Central memory CD8-positive, alpha-beta T cell (primary cell): ENCODE measurements at regions not wholly inside any gene's neighbourhood (a gene's known extent, or its start where the extent isn't known, plus 50 kb on each side); places are given as distances from the start of the nearest gene placed in this dataset.
"Not testable (repeated sequence)": the region's sequence is repeated elsewhere in the genome, so short reads cannot be mapped to it uniquely, and the experiment has no call there.

Source experiments
- ATAC-seq: fragments of 150-1000 bp; cut with Tn5 transposase; replicated peaks from 2 replicates; pipeline ENCODE4 v1.10.0; 2022; ENCODE audit warnings: mild to moderate bottlenecking, moderate FRiP score, moderate number of reproducible peaks; ENCODE audit not compliant: poor library complexity, severe bottlenecking; ENCODE audit errors: extremely low read depth
- DNase-seq, 2 donors: peaks; one replicate each; pipeline ENCODE4 v3.0.0; 2021; ENCODE audit warnings: low spot score in 2 of 2
- H3K27ac Mint-ChIP-seq: one replicate; pipeline ENCODE4 v1.8.0; 2022; ENCODE audit warnings: low read depth, mild to moderate bottlenecking, moderate library complexity, mixed read lengths
- H3K27me3 Mint-ChIP-seq: one replicate; pipeline ENCODE4 v1.8.0; 2022; ENCODE audit warnings: mixed read lengths
- H3K36me3 Mint-ChIP-seq: one replicate; pipeline ENCODE4 v1.8.0; 2022; ENCODE audit warnings: mild to moderate bottlenecking, moderate library complexity, mixed read lengths; ENCODE audit not compliant: insufficient read depth
- H3K4me1 Mint-ChIP-seq: one replicate; pipeline ENCODE4 v1.8.0; 2022; ENCODE audit warnings: mixed read lengths
- H3K4me3 Mint-ChIP-seq: one replicate; pipeline ENCODE4 v1.8.0; 2022; ENCODE audit warnings: mild to moderate bottlenecking, moderate library complexity, mixed read lengths
- H3K9me3 Mint-ChIP-seq: one replicate; pipeline ENCODE4 v1.8.0; 2022; ENCODE audit warnings: mixed read lengths

DNA sequence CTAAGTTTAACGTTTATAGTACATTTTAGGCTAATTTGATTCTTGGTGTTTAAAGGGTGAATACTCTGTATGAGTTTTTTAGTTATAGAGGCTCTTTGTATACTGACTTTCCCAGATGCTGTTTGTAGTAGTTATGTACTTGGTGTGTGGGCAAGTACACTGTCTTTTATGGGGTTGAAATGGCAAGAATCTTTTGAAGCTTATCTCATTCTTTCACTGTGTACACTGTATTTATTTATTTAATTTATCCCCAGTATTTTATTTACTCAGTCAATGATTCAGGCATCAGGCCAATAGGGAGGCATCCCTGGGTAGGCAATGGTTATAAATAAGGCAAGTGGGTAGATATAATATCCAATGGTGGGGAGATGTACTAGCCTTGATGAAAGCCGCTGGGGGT lies 277.0 kb upstream of the PTCHD4 start:
- no peak for ATAC-seq
- H3K27me3 Mint-ChIP-seq = no peaks in the 10 kb centered on the region
- H3K4me1 Mint-ChIP-seq = no peaks in the 10 kb centered on the region
- no peak for DNase-seq
- no peak overlapping the region for H3K4me3 Mint-ChIP-seq
- peaks cover 9% of the 10 kb centered on the region for H3K9me3 Mint-ChIP-seq
- H3K27ac Mint-ChIP-seq = no peak overlapping the region
- H3K36me3 Mint-ChIP-seq = no peaks in the 10 kb centered on the region

DNA sequence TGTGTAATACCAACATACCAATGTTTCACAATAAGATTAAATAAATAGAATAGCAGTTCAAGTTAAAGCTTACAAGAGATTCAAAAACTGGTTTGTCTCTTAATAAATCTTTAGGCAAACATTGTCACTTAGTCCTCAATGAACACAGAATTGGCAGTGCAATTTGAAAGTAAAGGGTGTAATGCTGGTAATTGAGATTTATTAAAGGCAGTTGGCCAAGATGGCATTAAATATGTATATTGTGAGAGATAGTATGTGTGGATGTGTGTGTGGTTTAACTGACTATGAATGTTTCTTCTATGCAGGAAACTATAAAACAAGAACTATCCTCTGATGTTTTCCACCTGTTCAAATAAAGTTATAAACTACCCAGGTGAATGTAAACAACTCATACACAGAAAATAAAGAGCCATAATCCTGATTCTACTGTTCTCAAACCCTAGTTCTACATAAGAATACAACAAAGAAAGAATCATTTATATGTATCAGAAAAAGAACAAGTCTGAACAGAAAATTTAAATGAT lies 267.9 kb upstream of the PTCHD4 start:
- Mint-ChIP-seq H3K36me3 (peaks cover 2% of the 10 kb centered on the region), H3K4me1 (no peaks in the 10 kb centered on the region), H3K9me3 (peaks cover 11% of the 10 kb centered on the region), H3K27me3 (no peaks in the 10 kb centered on the region), H3K27ac (no peak overlapping the region), H3K4me3 (no peak overlapping the region)
- no peak for ATAC-seq
- DNase-seq = no peak

DNA sequence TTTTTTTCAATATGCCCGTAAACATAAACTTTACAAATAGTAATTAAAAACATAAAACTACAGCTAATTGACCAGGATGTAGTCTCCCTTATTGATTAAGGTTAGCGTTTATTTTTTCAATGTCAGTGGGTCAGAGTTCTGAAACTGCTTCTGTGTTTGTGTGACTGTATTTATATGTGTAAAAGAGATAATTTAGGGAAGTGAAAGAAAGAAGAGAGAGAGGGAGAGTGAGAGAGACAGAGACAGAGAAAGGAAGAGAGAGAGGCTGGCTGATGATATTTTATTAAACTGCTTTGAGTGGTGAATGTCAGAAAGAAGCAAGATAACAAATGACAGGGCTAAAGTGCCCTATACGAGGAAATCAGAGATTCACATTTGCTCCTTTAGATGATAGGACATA lies 266.1 kb upstream of the PTCHD4 start:
- no peak for ATAC-seq
- Mint-ChIP-seq H3K27me3 (no peaks in the 10 kb centered on the region), H3K4me1 (no peaks in the 10 kb centered on the region), H3K36me3 (peaks cover 2% of the 10 kb centered on the region), H3K27ac (no peak overlapping the region), H3K9me3 (peaks cover 11% of the 10 kb centered on the region), H3K4me3 (no peak overlapping the region)
- DNase-seq = no peak

DNA sequence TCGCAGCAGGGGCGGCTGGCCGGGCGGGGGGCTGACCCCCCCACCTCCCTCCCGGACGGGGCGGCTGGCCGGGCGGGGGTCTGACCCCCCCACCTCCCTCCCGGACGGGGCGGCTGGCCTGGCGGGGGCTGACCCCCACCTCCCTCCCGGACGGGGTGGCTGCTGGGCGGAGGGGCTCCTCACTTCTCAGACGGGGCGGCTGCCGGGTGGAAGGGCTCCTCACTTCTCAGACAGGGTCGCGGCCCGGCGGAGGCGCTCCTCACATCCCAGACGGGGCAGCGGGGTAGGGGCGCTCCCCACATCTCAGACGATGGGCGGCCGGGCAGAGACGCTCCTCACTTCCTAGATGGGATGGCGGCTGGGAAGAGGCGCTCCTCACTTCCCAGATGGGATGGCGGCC lies 260.2 kb upstream of the PTCHD4 start:
- H3K27me3 Mint-ChIP-seq, H3K36me3 Mint-ChIP-seq, H3K4me3 Mint-ChIP-seq, DNase-seq, H3K4me1 Mint-ChIP-seq, ATAC-seq, H3K27ac Mint-ChIP-seq, H3K9me3 Mint-ChIP-seq: not testable (repeated sequence)

DNA sequence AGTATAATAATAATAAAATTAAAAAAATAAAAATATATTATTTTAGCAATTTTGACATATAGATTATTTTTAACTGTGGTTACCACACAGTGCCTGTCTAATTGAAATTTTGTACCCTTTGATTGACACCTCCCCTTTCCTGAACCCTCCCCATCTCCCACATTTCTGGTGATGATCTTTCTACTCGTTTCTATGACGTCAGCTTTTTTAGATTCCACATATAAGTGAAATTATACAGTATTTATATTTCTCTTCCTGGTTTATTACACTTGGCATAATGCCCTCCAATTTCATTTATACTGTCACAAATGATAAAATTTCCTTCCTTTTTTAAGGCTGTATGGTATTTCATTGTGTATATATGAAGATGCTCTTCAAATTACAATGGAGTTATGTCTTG lies 258.1 kb upstream of the PTCHD4 start:
- Mint-ChIP-seq H3K36me3 (no peaks in the 10 kb centered on the region), H3K4me1 (no peaks in the 10 kb centered on the region), H3K27me3 (no peaks in the 10 kb centered on the region), H3K9me3 (peaks cover 6% of the 10 kb centered on the region), H3K27ac (no peak overlapping the region), H3K4me3 (no peak overlapping the region)
- DNase-seq (no peak), ATAC-seq (no peak)

- DNase-seq (no peak), ATAC-seq (no peak)
- H3K36me3 Mint-ChIP-seq = no peaks in the 10 kb centered on the region
- H3K27me3 Mint-ChIP-seq = no peaks in the 10 kb centered on the region
- no peak overlapping the region for H3K4me3 Mint-ChIP-seq
- H3K4me1 Mint-ChIP-seq = no peaks in the 10 kb centered on the region
- peaks cover 30% of the 10 kb centered on the region for H3K9me3 Mint-ChIP-seq
- H3K27ac Mint-ChIP-seq = no peak overlapping the region
Measured at GRCh38 chr6:48325701-48326100, 214.7 kb upstream of the PTCHD4 start.

DNA sequence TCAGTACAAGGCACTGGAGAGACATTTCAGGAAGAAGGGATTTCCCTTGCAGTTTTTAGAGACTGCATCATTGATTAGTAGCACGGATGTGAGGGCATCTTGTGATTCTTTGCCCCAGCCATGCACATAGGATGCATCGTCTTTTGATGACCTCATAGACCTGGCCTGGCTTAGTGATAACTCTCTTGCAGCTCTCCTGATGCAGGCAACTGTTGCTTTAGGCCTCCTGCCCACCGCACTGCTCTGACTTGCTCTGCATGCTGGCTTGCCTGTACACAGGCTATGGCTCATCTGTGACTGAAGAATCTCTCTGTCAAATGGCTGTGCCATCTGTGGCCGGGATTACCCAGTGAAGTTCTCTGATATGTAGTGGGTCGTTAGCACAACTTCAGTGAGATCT lies 207.7 kb upstream of the PTCHD4 start:
- ATAC-seq (no peak), DNase-seq (no peak)
- H3K4me1 Mint-ChIP-seq = no peaks in the 10 kb centered on the region
- peaks cover 24% of the 10 kb centered on the region for H3K9me3 Mint-ChIP-seq
- no peaks in the 10 kb centered on the region for H3K36me3 Mint-ChIP-seq
- no peak overlapping the region for H3K4me3 Mint-ChIP-seq
- no peaks in the 10 kb centered on the region for H3K27me3 Mint-ChIP-seq
- H3K27ac Mint-ChIP-seq = no peak overlapping the region

GRCh38 chr6:48315915-48316314 lies 204.9 kb upstream of the PTCHD4 start:
- ATAC-seq (no peak), DNase-seq (no peak)
- H3K4me3 Mint-ChIP-seq = no peak overlapping the region
- no peaks in the 10 kb centered on the region for H3K27me3 Mint-ChIP-seq
- no peaks in the 10 kb centered on the region for H3K4me1 Mint-ChIP-seq
- H3K27ac Mint-ChIP-seq = no peak overlapping the region
- H3K36me3 Mint-ChIP-seq = no peaks in the 10 kb centered on the region
- peaks cover 17% of the 10 kb centered on the region for H3K9me3 Mint-ChIP-seq

DNA sequence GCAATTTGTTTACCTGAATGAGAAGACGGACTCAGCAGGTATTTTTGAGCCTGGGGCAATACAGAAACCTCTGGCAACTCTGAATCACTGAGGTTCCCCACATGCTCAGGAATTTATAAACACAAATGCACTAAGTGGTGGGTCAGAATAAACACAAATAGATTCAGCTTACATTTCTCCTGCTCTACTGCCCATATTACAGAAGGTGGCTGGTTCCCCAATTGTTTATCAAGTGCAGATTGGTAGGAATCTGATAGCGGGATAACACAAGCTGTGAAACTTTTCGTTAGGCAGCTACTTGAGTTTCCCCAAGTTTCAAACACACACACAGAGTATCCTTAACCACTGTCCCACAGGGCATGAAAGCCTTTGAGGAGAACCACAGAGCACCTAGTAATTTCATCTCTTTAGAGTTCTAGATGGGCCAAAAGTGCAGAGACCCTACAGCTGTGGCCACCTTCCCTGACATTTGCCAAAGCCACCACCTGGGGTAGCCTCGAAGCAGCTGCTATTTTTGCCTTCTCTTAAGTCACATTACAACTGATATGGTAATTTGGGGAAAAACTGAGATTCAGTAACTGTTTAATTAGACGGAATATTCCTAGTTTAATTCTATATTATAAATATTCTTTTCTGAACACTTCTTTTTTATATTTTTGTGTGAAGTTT lies 204.2 kb upstream of the PTCHD4 start:
- H3K27me3 Mint-ChIP-seq = no peaks in the 10 kb centered on the region
- no peaks in the 10 kb centered on the region for H3K36me3 Mint-ChIP-seq

DNA sequence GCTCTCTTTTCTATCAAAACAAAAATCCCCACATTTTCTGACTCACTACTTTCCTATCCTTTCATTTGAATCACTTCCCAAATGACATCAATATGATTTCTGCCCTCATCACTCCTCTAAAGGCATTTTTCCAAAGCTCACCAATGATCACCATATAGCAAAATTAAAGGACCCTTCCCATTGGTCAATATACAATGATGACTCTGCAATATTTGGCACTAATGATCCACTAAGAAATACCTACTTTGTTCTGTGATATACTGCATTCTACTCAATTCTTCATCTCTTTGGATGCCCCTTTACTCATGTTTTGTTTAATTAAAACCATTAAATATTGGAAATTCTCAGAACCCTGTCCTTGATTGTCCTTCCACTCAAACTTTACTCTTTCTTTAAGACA lies 200.3 kb upstream of the PTCHD4 start:
- Mint-ChIP-seq H3K4me1 (no peaks in the 10 kb centered on the region), H3K27ac (no peak overlapping the region), H3K36me3 (no peaks in the 10 kb centered on the region), H3K4me3 (no peak overlapping the region), H3K27me3 (no peaks in the 10 kb centered on the region), H3K9me3 (peaks cover 7% of the 10 kb centered on the region)
- ATAC-seq = no peak
- DNase-seq = no peak

More for the DNA sequence above, 204.2 kb upstream of the PTCHD4 start:
- Mint-ChIP-seq H3K27ac (no peak overlapping the region), H3K9me3 (peaks cover 17% of the 10 kb centered on the region), H3K4me1 (no peaks in the 10 kb centered on the region), H3K4me3 (no peak overlapping the region)
- no peak for DNase-seq
- ATAC-seq = no peak

GRCh38 chr6:48307573-48307972 lies 196.6 kb upstream of the PTCHD4 start:
- no peaks in the 10 kb centered on the region for H3K36me3 Mint-ChIP-seq
- H3K27me3 Mint-ChIP-seq = no peaks in the 10 kb centered on the region
- no peak overlapping the region for H3K27ac Mint-ChIP-seq
- no peak overlapping the region for H3K4me3 Mint-ChIP-seq
- no peak for DNase-seq
- H3K4me1 Mint-ChIP-seq = no peaks in the 10 kb centered on the region
- no peak for ATAC-seq
- H3K9me3 Mint-ChIP-seq = peaks cover 25% of the 10 kb centered on the region

DNA sequence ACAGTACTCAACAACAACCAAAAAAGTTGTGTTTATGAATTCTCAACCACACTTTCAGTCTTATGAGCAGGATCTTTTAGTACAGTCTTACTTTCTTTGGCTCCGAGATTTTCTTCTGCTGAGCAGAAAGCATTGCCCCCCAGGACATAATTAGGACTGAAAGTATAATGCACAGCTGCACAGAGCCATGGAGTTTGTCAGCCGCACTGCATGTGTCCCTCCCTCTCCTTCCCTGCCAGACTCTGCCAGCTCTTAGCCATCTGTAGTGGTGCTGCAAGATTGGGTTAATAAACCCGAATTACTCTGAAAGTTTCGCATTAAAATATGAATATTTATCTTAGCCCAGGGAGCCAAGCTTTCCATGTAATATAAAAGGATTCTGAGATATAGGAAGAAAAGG lies 179.6 kb upstream of the PTCHD4 start:
- DNase-seq = no peak
- Mint-ChIP-seq H3K27ac (no peak overlapping the region), H3K4me1 (no peaks in the 10 kb centered on the region), H3K4me3 (no peak overlapping the region), H3K36me3 (no peaks in the 10 kb centered on the region), H3K9me3 (peaks cover 26% of the 10 kb centered on the region), H3K27me3 (no peaks in the 10 kb centered on the region)
- no peak for ATAC-seq

DNA sequence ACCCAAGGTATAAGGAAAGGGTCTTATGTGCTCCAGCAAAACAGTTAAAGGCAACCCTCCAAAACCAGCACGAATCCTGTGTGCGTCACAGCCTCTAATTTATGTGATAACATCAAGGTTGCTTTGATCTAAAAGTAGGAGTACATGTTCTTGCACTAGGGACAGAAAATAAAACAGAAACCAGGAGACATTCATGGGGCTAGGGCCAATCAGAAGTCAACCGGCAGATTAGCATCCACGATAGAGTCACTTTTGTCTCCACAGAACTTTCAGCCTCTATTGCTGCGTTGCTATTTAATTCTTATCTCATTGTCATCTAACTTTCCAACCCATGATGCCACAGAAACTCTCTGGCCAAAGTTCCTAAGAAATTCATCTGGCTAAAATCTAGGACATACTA lies 178.8 kb upstream of the PTCHD4 start:
- Mint-ChIP-seq H3K36me3 (no peaks in the 10 kb centered on the region), H3K4me3 (no peak overlapping the region), H3K9me3 (peaks cover 26% of the 10 kb centered on the region), H3K4me1 (no peaks in the 10 kb centered on the region), H3K27me3 (no peaks in the 10 kb centered on the region), H3K27ac (no peak overlapping the region)
- DNase-seq (no peak), ATAC-seq (no peak)
